ENCODE measurements at regions not wholly inside any gene's neighbourhood (a gene's known extent, or its start where the extent isn't known, plus 50 kb on each side); places are given as distances from the start of the nearest gene placed in this dataset.
A peak's percentile ranks its signal among the peaks of the same experiment; 100 is the strongest.
"Not testable (repeated sequence)": the region's sequence is repeated elsewhere in the genome, so short reads cannot be mapped to it uniquely, and the experiment has no call there.

DNA sequence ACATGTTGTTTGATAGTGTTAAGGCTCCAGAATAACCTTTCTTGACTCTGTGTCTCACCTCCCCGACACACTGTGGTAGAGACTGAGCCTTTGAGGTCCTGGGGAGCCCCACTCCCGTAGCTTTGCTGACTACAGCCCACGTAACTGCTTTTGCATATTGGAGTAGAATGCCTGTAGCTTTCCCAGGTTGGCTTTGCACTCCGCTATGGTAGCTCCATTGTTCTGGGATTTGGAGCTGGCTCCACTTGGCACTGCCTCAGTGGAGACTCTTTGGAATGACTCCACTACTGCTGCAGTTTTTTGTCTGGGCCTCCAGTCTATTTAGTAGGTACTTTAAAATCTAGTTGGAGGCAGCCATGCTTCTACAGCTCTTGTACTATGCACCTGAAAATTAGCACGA, 56.2 kb upstream of the ANXA1 start:
- no peak for DNase-seq

DNA sequence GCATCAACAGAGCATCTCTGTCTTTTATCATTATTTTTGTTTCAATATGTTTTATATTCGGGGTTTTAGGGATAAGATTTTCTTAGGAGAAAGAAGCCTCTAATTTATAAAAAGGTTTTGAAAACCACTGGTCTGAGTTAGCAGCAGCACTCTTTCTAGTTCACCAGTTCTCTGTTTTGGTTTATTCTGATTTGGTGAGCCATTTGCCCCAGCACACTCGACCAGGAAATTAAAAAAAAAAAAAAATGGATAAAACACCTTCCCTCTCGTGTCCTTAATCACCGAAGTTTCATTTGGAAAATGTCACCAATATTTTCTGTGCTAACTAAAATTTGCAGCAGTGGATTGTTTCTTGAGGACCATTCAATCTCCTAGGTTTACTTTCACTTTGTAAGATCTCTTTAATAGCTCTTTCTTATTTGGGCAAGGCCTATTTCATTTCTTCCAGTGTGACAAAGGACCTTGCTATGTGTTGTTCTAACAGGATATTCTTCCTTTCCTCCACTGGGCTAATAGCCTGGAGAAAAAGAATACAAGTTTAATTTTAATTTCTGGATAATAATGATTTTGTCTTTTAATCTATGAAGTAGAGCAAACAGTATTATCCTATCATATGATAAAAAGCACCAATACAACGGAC, 57.8 kb upstream of the ANXA1 start:
- DNase-seq = no peak

DNA sequence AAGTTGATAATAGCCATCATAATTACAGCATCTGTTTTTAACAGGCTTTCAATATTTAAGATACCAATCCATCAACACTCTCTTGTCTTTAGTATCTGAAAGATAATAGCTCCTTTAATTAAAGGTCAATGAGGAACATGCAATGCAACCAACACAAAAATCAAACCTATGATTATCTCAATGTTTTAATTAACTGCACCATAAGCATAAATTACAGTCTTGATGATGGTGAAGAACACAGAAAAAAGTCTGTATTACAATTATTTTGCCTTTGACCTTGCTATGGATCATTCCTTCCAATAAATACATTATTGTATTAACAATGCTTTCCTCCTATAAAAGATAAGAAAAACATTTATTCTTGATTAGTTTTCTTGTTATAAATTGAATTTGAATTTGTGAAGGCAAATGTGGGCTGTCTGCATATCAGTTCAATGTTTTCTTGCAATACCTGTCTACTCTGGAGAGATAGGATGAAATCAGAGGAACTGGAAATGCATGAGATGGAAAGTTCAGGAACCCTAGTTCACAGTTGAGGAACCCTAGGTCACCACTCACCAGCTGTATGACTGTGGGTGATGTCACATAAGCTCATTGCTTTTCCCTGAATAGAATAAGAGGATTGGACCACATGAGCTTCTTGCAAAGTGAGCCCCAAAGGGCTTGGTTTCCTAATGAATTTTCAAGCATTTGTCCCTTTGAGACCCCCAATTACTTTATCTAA, 58.5 kb upstream of the ANXA1 start:
- DNase-seq = no peak

DNA sequence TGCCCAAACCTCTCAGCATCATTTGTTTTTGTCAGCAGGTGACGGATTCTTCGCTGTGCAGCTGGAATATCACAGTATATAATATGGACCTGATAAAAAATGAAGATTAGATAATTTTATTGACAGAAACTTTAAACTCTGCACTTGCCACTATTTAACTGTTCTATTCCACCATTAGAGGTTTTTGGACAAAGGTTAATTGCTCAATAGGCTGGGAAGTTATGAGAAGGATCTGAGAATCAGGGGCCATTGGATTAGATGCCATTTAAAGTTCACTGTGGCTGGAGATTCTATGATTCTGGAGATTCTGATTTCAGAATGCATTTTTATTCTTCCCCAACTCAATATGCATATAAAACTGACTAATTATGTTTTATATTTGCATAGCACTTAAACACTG, 59.8 kb upstream of the ANXA1 start:
- no peak for DNase-seq

DNA sequence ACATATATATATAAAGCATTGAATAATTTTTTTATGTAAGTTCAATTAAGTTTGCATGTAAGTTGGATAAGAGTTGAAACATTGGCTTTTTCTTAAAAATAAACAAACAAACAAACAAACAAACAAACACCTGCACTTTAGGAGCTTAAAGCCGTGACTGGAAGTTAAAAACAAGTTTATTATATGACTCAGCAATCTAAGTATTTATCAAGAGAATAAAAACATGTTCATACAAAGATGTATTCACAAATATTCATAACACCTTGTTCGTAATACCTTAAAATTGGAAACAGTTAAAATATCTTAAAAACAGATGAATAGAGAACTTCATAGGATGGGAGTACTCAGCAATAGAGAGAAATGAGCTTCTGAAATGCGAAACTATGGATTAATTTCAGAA, 61.5 kb upstream of the ANXA1 start:
- DNase-seq = no peak

DNA sequence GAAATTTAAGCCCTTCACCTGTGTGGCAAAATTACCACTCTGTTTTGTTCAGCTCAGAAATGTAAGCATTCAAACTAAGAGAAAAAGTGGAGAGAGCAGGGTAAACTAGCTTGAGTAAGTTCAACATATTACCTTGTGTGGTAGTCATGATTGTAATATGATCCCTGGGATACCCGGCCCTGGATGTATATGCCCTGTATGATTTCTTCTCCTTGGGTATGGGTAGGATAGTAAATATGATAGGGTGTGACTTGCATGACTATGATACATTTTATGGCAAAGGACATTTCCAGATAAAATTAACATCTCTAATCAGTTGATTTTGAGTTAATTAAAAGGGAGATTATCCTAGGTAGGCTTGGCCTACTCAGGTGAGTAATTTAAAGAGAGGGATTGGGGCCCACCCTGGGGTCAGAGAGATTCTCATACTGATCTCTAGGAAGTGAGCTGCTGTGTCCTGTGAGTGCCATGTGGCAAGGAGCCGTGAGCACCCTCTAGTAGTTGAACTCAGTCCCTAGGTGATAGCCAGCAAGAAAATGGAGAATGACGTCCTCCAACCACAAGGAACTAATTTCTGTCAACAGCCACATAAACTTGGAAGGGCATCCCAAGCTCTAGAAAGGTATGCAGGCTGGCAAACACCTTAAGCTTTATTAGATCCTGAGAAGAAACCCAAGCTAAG, 62.2 kb upstream of the ANXA1 start:
- DNase-seq = no peak

DNA sequence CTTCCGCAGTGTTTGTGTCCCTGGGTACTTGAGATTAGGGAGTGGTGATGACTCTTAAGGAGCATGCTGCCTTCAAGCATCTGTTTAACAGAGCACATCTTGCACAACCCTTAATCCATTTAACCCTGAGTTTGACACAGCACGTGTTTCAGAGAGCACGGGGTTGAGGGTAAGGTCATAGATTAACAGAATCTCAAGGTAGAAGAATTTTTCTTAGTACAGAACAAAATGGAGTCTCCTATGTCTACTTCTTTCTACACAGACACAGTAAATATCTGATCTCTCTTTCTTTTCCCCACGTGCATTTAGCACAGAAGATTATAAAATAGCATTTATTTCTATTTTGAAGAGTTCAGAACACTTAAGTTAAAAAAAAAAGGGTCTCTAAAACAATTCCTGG, 63.8 kb upstream of the ANXA1 start:
- not testable (repeated sequence) for DNase-seq

DNA sequence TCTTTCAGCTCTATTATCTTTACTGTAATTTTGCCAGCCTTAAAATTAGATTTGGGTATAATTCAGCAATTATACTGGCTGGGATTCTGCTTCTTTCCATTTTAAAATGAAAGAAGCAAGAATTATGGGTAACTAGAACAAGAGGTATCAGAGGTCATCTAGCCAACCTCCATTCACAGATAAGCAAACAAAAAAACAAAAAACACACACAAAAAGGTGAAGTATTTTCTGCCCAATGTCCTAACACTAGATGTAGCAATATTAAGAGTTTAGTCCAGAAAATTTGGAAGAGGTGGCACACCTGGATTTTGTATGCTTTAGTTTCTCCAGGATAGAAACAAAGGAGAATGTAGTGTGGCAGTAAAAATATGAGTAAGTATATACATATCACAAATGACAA, 68.1 kb upstream of the ANXA1 start:
- DNase-seq = no peak

DNA sequence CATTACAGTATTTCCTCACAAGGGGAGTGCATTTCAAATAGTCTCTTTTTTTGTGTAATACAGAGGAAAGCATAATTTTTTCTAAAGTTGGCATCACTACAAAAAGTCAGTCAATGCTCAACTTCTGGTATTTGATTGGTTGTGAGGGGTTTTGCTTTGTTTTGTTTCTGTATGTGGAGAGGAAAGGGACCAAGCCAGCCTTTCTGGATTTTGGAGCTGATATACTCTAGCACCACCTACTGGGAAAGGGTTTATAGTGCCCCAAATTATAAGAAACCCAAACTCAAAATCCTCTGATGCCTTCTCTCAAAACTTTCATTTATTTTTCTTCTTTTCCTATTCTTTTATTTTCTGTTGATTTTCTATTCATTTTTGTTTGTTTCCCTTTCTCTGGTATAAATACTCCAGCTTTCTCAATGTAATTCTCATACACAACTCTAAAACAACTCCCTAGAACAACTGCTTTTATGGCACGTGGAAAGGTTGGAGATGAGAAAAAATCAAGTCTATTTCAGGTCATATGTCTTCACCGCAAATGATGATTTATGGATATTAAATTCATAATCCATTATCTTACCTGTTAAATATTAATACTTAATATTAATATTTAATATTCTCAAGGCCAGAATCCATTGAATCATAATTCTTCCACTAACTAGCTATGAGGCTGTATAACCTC, 69.5 kb upstream of the ANXA1 start:
- peak in 1 of 2 donors; percentile 34 for DNase-seq

DNA sequence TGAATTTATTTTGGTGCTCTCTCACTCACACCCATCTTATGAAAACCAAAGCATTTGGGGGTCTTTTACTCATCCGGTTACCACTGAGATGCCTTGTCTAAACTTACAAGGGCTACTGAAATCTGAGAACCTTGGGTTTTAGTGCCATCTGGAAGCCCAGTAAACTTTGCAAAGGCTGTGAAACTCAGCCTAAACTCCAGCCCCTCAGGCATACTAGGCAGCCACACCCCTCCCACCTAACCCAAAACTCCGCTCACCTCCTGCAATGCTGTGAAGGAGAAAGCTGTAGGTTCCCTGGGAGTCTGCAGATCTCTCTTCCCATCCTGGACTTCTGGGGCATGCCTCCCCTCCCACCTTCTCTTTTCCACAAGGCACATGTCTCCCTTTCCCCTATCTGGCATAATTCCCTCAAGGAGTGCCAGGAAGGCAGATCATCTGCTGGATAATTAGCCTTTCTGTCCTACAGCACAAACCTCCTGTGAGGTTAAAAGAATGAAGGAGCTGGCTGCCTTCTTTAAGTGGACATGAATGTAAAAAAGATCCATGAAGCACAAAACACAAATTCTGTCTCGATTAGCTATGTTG, 71.5 kb upstream of the ANXA1 start:
- no peak for DNase-seq

DNA sequence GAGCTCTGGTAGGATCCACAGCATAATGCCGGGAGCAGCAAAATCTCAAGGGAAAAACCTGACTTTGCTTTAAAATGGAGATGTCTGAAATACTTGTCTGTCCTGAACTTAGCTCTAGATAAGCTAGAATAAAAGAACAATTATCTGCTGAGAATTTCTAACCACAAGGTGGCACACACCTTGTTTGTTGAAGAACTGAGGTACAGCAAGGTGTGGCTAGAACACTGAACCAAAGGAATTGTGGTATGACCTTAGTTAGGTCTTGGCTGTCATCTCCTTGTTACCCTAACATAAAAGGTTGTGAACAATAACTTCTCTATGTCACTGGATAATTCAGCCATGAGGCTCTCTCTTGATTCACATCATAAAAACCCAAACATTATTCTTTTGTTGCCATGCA, 72.3 kb upstream of the ANXA1 start:
- DNase-seq = no peak

DNA sequence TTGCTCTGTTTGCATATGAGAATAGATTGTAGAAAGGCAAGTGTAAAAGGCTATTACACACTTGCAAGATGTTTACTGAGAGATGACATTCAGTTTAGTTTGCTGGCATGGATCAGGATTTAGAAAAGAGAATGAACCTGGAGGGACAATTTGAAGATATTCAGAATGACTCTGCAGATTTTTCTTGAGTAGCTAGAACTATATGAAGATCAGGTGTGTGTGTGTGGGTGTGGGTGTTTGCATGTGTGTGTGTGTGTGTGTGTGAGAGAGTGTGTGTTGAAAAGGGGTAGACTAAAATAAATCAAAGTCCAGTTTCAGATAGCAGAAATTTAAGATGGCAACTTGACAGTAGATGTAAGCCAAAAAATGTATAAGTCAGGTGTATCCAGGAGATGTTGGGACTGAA, 74.0 kb upstream of the ANXA1 start:
- DNase-seq = no peak

DNA sequence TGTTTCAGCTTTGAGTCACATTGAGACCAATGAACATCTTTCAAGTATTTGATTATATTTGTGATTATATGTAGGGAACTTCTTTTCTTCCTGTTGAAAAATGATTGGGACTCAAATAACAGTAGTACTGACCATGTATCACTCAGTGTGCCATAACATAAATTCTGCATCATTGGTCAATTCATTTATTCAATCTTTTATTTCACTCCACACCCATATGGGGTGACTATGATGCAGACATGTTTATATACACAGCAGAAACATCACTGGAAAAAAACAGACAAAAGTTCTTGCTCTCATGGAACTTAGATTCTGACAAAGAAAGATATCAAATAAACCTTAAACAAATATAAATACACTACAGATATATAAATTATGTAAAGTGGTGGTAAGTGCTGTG, 74.7 kb upstream of the ANXA1 start:
- DNase-seq = no peak

DNA sequence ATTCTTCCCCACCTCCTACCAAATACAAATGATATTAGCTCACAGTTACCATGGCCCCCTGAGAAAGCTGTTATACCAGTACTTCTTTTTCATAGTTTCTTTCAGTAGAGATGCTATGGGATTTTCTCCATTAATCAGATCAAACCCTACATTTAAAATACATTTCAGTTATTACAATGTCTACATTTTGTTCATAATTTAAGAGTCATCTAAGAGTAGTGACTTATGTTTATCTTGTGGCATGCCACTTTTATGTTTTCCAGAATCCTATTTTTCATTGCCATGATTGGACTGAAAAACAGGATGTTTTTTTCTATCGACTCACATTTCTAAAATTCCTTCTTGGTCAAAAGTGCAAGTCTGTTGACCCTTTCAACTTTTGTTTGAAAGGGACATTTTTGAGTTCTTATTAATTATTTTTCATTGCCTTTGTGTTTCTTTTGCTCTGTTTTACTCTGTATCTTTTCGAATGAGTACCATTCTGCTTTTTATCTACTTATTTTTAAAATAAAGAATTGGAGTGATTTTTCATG, 77.4 kb upstream of the ANXA1 start:
- no peak for DNase-seq

DNA sequence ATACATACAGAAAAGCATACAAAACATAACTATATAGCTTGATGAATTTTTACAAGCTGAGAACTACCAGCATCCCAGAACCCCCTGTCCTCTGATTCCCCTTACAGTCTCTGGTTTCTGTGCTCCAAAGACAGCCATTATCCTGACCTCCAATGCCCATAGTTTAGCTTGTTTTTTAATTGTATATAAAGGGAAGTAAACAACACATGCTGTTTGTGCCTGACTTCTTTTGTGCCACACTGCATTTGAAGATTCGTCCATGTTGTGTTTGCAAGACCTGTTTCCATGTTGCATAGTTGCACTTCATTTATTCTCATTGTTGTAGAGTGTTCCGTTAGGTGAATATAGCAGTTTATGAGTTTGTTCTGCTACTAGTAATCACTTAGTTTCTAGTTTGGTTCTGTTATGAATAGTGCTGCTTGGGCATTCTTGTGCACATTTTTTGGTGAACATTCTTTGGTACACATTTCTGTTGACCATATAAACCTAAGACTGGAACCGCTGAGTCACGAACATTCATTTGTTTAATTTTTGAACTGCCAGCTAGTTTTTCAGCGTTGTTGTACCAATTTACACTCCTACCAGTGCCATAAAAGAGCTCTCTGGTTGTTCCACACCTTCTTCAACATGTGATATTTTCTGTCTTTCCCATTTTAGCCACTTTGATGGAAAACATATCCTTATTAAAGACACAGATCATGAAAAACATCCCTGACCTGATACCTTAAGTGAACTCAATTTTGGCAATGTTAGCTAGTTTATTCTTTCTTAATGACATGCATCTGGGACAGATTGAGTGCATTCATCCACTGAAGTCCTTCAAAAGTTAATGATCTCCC, 78.1 kb upstream of the ANXA1 start:
- no peak for DNase-seq

DNA sequence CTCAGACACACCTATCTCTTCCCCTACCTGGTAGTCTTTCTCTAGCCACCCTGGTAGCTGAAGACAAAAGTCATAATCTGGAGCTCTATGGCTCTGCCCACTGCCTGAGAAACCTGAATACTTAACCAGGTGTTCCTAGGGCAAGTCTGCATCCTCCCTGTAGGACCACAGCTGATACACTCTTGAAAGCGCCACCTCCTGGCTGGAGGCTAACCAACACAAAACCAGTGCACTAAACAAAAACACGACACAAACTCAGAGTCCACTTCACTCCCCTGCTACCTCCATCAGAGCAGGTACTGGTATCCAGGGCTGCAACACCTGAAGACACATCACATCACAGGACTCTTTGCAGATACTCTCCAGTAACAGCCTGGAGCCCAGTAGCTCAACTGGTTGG, 84.6 kb upstream of the ANXA1 start:
- DNase-seq = no peak

DNA sequence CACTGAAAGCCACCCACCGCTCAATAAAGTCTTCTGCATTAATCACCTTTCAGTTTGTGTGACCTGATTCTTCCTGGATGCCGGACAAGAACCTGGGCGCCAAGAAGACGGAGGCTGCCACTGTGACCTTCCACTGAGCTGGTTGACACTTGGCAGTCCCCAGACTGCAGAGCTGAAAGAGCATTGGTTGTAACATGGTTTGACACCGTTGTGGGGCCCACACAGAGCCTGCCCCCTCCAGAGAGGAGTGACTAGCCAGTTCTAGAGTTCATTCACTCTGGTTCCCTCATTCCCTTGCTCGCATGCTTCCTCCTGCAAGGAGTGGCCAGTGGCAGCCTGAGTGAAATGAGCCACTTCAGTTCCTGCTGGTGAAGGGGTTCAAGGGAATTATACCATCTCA, 86.2 kb upstream of the ANXA1 start:
- no peak for DNase-seq

DNA sequence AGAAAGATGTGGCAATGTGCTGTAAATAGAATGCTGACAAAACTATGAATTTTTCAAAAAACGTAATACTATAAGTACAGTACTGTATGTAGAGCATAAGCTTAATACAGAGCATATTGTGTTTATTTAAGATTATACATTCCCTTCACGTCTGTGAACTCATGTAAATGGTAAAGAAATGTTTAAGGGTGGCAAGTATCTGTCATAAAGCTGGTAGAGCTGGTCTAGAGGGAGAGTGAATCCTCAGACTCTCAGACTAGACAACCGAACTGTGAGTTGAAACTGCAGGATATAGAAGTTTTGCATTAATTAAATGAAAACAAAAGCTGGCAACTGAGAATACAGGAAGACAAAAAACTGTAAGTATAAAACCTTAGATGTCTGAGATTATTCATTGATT, 87.3 kb upstream of the ANXA1 start:
- no peak for DNase-seq

DNA sequence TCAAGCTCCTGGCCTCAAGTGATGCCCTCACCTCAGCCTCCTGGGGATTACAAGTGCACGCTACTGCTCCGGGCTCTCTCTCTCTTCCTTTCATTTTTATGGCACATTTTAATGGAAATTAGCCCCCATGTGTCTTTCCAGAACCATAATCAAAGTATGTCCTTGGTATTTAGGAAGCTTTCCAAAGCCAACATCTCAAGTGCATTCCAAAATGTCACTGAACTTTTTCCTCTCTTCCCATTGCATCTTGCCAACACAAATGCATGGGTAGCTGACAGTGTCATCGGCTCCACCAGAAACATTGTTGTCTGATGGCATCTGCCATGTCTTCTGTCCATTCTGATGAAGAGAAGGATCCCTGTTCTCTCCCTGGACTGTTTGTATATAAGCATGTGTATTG, 90.5 kb upstream of the ANXA1 start:
- DNase-seq = no peak

DNA sequence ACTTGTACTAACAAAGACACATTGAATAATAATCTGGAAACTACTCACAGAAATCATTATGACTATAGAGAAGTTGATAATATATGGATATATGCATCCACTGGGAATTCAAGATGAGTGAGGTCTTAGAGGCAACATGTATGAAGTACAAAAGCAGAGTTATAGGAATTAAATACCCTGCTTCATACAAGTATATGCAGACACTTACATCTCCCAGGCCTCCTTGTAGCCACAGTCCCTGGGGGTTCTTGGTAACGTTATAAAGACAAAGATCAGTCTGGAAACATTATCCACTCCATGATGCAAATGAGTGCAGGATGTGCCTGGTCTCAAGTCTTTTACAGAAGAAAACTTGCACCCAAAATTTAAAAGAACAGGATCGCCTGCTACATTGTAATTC, 92.4 kb upstream of the ANXA1 start:
- DNase-seq = no peak

DNA sequence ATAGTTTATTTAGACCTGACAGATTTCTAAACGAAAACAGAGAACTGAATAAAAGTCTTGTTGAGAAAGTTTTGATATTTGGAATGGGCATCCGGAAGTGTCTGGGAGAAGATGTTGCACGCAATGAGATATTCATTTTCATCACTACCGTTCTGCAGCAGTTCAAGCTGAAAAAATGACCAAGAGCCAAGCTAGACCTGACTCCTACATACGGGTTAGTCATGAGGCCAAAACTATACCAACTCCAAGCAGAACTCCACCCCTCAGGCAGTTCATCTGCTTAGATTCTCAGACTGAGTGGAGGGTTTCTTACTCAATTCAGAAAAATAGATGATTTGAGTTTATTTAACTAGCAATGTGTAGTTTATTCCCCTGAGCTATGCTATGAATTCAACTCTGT, 95.4 kb upstream of the ANXA1 start:
- DNase-seq = no peak

DNA sequence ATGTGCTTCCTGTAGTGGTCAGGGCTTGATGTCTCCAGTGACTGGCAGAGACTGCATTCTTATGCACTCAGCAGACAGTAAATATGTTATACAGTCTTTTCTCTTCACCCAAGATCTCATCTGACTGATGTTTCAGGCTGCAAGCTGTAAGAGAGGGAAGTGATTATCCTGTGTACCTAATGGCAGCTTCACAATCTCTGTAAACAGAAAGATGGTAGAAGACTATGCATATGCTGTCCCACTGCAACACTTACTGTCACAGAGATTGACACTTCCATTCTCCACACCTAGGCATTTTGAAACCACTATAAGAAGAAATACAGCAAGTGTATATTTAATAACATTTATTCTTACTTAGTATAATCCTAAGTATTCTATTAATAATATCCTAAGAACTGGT, 97.6 kb upstream of the ANXA1 start:
- no peak for DNase-seq

Data from bone marrow (tissue), 2 donors.